ENCODE measurements at regions not wholly inside any gene's neighbourhood (a gene's known extent, or its start where the extent isn't known, plus 50 kb on each side); places are given as distances from the start of the nearest gene placed in this dataset.

DNA sequence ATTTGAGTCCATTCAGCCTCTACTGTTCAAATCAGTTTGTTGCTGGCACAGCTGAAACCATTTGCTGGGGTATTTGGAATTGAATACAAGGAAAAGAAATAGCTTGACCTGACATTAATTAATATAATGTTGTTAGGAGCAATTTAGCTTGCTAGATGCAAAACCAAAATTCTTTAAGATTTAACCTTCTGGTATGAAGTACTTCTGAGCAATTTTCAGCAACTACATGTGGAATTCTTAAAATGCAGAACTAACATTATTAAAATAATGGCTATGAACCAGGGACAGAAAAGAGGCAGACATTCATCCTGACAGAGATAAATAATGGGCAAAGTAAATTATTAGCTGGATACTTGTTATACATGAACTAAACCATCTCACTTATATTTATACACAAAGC, 160.0 kb upstream of the MIR17HG start:
- Histone ChIP-seq H3K9me2 (ENCODE audit: insufficient read depth) (no peaks in the 10 kb centered on the region), H3K27me3 (ENCODE audit: insufficient read depth, low read depth) (no peaks in the 10 kb centered on the region), H3F3A (ENCODE audit: insufficient read depth, low read depth) (no peaks in the 10 kb centered on the region), H2AFZ (no peak overlapping the region), H3K79me2 (ENCODE audit: low read depth) (no peaks in the 10 kb centered on the region), H3K4me3 (no peak overlapping the region), H4K20me1 (ENCODE audit: insufficient read depth) (no peaks in the 10 kb centered on the region), H3K4me2 (no peak overlapping the region), H3K4me1 (replicated peaks; ENCODE audit: insufficient read depth) (no peaks in the 10 kb centered on the region), H3K9me3 (ENCODE audit: insufficient read depth, low read depth) (no peaks in the 10 kb centered on the region), H3K27ac (no peak overlapping the region), H3K36me3 (ENCODE audit: low read depth) (no peaks in the 10 kb centered on the region)
- intact Hi-C loops (cut with micrococcal nuclease; ENCODE audit: unreplicated experiment) = loop anchor here (10.0 kb wide), 1 partner anchor 113 kb away; no protein-coding TSS in a partner anchor
- no peak for DNase-seq
- BruUV-seq (replicated peaks) = no TSS peak
- TF ChIP-seq, protein P1, sequence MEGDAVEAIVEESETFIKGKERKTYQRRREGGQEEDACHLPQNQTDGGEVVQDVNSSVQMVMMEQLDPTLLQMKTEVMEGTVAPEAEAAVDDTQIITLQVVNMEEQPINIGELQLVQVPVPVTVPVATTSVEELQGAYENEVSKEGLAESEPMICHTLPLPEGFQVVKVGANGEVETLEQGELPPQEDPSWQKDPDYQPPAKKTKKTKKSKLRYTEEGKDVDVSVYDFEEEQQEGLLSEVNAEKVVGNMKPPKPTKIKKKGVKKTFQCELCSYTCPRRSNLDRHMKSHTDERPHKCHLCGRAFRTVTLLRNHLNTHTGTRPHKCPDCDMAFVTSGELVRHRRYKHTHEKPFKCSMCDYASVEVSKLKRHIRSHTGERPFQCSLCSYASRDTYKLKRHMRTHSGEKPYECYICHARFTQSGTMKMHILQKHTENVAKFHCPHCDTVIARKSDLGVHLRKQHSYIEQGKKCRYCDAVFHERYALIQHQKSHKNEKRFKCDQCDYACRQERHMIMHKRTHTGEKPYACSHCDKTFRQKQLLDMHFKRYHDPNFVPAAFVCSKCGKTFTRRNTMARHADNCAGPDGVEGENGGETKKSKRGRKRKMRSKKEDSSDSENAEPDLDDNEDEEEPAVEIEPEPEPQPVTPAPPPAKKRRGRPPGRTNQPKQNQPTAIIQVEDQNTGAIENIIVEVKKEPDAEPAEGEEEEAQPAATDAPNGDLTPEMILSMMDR (conservative IDR thresholded peaks at IDR 0.05) = no peak
- no peak for TF ChIP-seq EZH2 (IDR thresholded peaks at IDR 0.05; ENCODE audit: low read depth)
- POLR2A ChIA-PET (ENCODE audit: unreplicated experiment) = no interaction called here
- CTCF ChIA-PET = no interaction called here

DNA sequence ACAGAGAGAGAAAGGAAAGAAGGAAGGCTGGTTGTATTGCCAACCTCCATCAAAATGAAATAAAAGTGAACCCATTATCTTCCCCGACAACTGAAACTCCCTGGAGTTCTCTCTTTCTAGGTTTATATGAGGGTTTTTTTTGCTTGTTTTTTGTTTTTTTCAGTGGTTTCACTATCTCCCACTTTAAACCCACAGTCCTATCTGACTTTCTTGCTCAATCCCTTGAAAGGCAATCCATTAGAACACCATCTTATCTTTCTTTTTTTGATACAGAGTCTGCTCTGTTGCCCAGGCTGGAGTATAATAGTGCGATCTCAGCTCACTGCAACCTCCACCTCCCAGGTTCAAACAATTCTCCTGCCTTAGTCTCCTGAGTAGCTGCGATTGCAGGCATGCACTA, 158.0 kb upstream of the MIR17HG start:
- H3K27me3 ChIP-seq (ENCODE audit: insufficient read depth, low read depth) = no peaks in the 10 kb centered on the region
- H3K9me2 ChIP-seq (ENCODE audit: insufficient read depth) = no peaks in the 10 kb centered on the region
- POLR2A ChIA-PET (ENCODE audit: unreplicated experiment) = no interaction called here
- no peaks in the 10 kb centered on the region for H4K20me1 ChIP-seq (ENCODE audit: insufficient read depth)
- intact Hi-C loops (cut with micrococcal nuclease; ENCODE audit: unreplicated experiment) = loop anchor here (10.0 kb wide), 1 partner anchor 115 kb away; no protein-coding TSS in a partner anchor
- no peaks in the 10 kb centered on the region for H3F3A ChIP-seq (ENCODE audit: insufficient read depth, low read depth)
- no peak for DNase-seq
- no TSS peak for BruUV-seq (replicated peaks)
- TF ChIP-seq EZH2 (IDR thresholded peaks at IDR 0.05; ENCODE audit: low read depth) = no peak
- TF ChIP-seq, protein P1 (conservative IDR thresholded peaks at IDR 0.05) = no peak
- H3K4me2 ChIP-seq = no peak overlapping the region
- no peak overlapping the region for H3K27ac ChIP-seq
- no peaks in the 10 kb centered on the region for H3K36me3 ChIP-seq (ENCODE audit: low read depth)
- no peak overlapping the region for H3K4me3 ChIP-seq
- no peak overlapping the region for H2AFZ ChIP-seq
- H3K9me3 ChIP-seq (ENCODE audit: insufficient read depth, low read depth) = no peaks in the 10 kb centered on the region
- H3K79me2 ChIP-seq (ENCODE audit: low read depth) = no peaks in the 10 kb centered on the region
- CTCF ChIA-PET = no interaction called here
- no peaks in the 10 kb centered on the region for H3K4me1 ChIP-seq (replicated peaks; ENCODE audit: insufficient read depth)

DNA sequence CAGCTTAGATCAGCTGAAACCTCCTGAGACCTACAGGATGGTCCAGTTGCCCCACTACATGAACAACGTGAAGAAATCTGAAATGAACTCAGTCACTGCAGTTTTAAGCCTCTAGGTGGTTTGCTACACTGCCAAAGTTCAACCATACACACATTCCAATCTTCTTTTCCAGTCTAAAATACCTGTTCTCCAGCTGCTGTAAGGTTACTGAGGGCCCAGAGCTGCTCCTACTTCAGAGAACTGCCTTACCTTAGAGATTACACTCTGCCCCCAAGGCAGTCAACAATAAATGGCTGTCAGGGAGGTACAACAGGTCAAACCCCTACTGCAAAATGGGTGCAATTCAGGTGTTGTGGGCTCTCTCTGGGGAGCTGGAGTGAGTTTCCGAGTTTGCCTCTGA, 154.1 kb upstream of the MIR17HG start:
- no peaks in the 10 kb centered on the region for H3K36me3 ChIP-seq (ENCODE audit: low read depth)
- no peak overlapping the region for H3K4me2 ChIP-seq
- BruUV-seq (replicated peaks) = no TSS peak
- CTCF ChIA-PET = no interaction called here
- H3K4me1 ChIP-seq (replicated peaks; ENCODE audit: insufficient read depth) = no peaks in the 10 kb centered on the region
- H3F3A ChIP-seq (ENCODE audit: insufficient read depth, low read depth) = no peaks in the 10 kb centered on the region
- no peak overlapping the region for H3K27ac ChIP-seq
- no peaks in the 10 kb centered on the region for H3K27me3 ChIP-seq (ENCODE audit: insufficient read depth, low read depth)
- no peaks in the 10 kb centered on the region for H3K9me2 ChIP-seq (ENCODE audit: insufficient read depth)
- no peak overlapping the region for H3K4me3 ChIP-seq
- no peak overlapping the region for H2AFZ ChIP-seq
- no peaks in the 10 kb centered on the region for H4K20me1 ChIP-seq (ENCODE audit: insufficient read depth)
- TF ChIP-seq, protein P1 (conservative IDR thresholded peaks at IDR 0.05) = no peak
- TF ChIP-seq EZH2 (IDR thresholded peaks at IDR 0.05; ENCODE audit: low read depth) = no peak
- no peaks in the 10 kb centered on the region for H3K79me2 ChIP-seq (ENCODE audit: low read depth)
- no peak for DNase-seq
- POLR2A ChIA-PET (ENCODE audit: unreplicated experiment) = no interaction called here
- intact Hi-C loops (cut with micrococcal nuclease; ENCODE audit: unreplicated experiment) = no loop called here
- H3K9me3 ChIP-seq (ENCODE audit: insufficient read depth, low read depth) = no peaks in the 10 kb centered on the region
